SIG-M5 treated with dmso at 0.1 percent for 504 hours (cell line): ENCODE measurements at regions not wholly inside any gene's neighbourhood (a gene's known extent, or its start where the extent isn't known, plus 50 kb on each side); places are given as distances from the start of the nearest gene placed in this dataset.

ENCODE experiments used
- DNase-seq: peaks from one replicate; lab custom pipeline; 2025; ENCODE audit not compliant: unreplicated experiment; lab: John Stamatoyannopoulos, UW

- no peak for DNase-seq
Observed at GRCh38 chr9:2925016-2925415, 81.1 kb upstream of the PUM3 start.

GRCh38 chr9:2924380-2924768 is 80.5 kb upstream of the PUM3 start:
- DNase-seq, result no peak

DNA sequence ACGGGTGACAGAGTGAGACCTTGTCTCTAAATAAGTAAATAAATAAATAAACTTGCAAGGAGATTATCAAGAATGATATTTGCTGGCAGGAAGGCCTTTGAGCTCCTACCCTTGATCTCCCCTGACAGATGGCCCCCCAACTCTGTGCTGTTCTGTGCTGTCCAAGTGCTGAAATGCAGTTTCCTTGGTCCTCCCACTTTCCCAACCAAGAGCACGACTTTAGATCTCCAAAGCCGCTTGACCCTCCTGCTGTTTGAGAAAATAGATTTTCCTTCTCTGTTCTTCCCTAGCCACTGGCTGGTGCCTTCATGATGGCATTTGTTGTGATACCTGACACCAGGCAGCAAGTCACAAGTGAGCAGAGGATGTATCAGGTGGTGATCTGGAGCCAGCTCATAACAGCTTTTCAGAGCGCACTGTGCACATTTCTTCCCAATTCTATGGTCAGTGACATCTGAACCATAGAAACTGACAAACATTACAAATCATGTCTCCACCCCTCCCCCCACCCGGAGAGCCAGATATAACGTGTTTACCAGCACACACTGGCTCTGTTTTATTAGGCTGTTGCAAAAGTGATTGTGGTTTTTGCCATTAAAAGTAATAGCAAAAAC is 80.0 kb upstream of the PUM3 start:
- DNase-seq, result no peak

GRCh38 chr9:2919347-2919746 is 75.5 kb upstream of the PUM3 start:
- no peak for DNase-seq

DNA sequence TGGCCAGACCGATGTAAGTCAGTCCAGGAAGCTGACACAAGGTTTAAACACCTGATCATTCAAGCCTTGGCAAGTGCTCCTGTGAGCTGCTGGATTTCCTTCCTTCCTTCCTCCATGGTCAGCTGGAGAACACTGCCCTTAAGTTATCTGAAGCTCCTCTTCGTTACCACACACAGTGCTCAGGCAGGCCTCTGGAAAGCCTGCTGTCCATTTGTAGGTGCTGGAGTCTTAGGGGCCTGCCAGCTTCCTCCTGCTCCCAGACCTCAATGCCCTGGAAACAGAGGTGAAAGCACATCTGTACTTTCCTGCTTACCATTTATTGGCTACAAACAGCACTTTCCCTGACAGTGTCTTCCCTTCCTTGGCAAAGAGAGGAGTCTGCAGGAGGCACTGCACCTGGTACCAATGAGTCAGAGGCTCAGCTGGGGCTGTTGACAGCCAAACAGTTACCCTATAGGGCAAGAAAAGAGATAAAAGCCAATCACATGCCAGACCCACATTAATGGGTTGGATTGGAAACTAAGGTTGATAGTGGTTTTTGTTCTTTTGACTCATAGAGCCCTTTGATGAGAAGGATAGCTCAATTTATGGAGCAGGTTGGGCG is 72.6 kb upstream of the PUM3 start:
- no peak for DNase-seq

DNA sequence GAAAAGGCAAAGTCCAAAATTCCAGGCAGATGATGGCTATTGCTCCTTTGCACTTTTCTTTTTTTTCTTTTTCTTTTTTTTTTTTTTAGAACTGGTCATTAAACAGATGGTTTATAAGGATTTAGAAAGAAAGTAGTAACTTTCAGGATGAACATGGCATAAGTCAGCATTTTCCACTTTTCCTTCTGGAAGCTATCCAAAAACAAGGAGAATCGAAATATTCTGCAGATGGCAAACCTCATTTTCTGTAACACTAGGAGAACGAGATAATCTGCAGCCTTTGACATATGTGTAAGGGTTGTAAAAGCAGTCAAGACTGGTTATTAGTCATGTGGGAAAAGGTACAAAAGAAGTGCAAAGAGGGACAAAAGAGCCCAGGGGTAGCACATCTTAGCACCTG is 69.1 kb upstream of the PUM3 start:
- no peak for DNase-seq

DNA sequence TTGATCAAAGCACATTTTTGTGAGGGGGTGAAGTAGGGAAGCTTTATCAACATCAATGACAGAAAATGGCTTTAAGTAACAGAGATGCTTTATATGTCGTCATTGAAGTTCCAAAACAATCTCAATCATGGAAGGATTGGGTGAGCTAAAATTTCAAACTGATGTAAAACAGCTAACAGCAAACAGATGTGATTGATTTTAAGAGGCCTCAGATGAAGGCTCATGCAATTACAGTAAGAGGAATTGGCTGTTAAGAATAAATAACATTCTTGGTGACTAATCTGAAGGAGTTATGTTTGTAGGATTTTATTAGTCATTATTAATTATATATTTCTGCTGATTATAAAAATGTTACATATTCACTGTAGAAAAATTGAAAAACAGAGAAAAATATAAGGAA is 63.5 kb upstream of the PUM3 start:
- no peak for DNase-seq

DNA sequence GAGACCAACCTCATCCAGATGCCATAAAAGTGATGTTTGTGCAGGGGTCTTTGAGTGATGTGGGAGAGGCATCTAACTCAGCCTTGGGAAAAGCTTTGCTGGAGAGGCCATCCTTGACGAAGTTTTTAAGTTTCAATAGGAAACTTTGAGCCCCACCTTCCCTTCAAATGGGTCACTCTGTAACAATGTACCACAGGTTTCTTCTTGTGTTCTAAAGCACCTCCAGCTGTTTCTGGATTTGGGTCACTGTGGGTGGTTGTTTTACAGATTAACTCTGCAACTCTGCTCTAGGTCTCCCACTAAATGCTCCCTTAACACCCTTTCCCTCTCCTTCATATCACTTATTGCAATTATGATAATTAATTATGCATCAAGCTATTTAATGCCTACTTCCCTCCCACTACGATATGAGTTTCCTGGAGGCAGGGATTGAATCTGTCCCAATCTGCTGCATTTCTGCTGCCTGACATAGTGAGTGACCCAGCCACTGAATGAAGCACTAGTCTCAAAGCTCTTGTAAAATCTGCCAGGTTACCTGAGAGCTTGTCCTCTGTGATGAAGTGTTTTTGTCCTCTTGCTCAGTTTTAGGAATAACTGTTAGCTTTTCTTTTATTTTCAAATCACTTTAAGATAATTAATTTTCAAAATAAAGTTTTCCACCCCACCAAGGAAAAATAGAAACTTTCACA is 60.5 kb upstream of the PUM3 start:
- DNase-seq, result no peak
